ENCODE measurements at regions not wholly inside any gene's neighbourhood (a gene's known extent, or its start where the extent isn't known, plus 50 kb on each side); places are given as distances from the start of the nearest gene placed in this dataset.
"Not testable (repeated sequence)": the region's sequence is repeated elsewhere in the genome, so short reads cannot be mapped to it uniquely, and the experiment has no call there.

DNA sequence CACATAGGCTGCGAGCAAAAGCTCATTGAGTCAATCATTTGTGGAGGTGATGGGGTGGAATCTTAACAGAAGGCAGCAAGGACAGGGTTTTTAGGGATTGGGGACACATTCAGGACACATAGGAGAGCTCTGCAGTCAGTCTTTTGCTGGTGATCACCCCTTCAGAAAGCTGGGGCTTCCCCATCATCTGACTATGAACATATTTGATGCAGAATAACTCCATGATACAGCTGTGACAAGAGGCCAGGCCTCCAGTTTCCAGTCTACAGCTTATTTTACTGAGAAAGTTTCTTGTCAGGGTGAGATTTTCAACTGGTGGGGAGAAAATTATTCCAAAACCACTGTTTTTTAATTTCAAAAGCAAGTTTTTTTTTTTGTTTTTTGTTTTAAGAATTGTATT, 134.2 kb downstream of the TMEM30B start:
- no peaks in the 10 kb centered on the region for H3K9me3 ChIP-seq (ENCODE audit: control insufficient read depth, insufficient read depth, low read length)
- Mint-ChIP-seq H3K27ac (no peak overlapping the region), H3K4me1 (no peaks in the 10 kb centered on the region), H3K27me3 (ENCODE audit: low read depth in 2 of 2) (peaks cover 10 to 16% of the 10 kb centered on the region in 2 donors), H3K4me3 (no peak overlapping the region), H3K9me3 (peaks cover 3 to 6% of the 10 kb centered on the region in 2 donors), H3K36me3 (peaks cover 6% of the 10 kb centered on the region)
- no peaks in the 10 kb centered on the region for H3K4me1 ChIP-seq (ENCODE audit: control insufficient read depth, insufficient read depth, low read length)
- no peak for DNase-seq
- H3K27me3 ChIP-seq (ENCODE audit: control insufficient read depth, insufficient read depth, low read length) = no peaks in the 10 kb centered on the region
- no peak overlapping the region for H3K4me3 ChIP-seq (ENCODE audit: low read length)
- TF ChIP-seq CTCF (IDR thresholded peaks at IDR 0.05) = no peak
- no peak overlapping the region for H3K27ac ChIP-seq (ENCODE audit: low read length)
- no peak for ATAC-seq
- intact Hi-C loops (cut with micrococcal nuclease) = no loop called here
- WGBS (ENCODE audit: insufficient coverage) = 88% methylated on average over 1 of the region's 1 CpG
- H3K36me3 ChIP-seq (ENCODE audit: control insufficient read depth, insufficient read depth, low read length) = no peaks in the 10 kb centered on the region

GRCh38 chr14:61145903-61146481, 135.1 kb downstream of the TMEM30B start:
- Mint-ChIP-seq H3K27ac (no peak overlapping the region), H3K27me3 (ENCODE audit: low read depth in 2 of 2) (peaks cover 10% of the 10 kb centered on the region in 2 donors), H3K9me3 (peaks cover 3 to 6% of the 10 kb centered on the region in 2 donors), H3K36me3 (peaks cover 6% of the 10 kb centered on the region), H3K4me1 (no peaks in the 10 kb centered on the region), H3K4me3 (no peak overlapping the region)
- ATAC-seq = no peak
- H3K4me3 ChIP-seq (ENCODE audit: low read length) = no peak overlapping the region
- TF ChIP-seq CTCF (IDR thresholded peaks at IDR 0.05) = no peak
- 72% methylated on average over 6 of the region's 7 CpGs for WGBS (ENCODE audit: insufficient coverage)
- DNase-seq = no peak
- no peaks in the 10 kb centered on the region for H3K36me3 ChIP-seq (ENCODE audit: control insufficient read depth, insufficient read depth, low read length)
- H3K27me3 ChIP-seq (ENCODE audit: control insufficient read depth, insufficient read depth, low read length) = no peaks in the 10 kb centered on the region
- H3K4me1 ChIP-seq (ENCODE audit: control insufficient read depth, insufficient read depth, low read length) = no peaks in the 10 kb centered on the region
- intact Hi-C loops (cut with micrococcal nuclease) = no loop called here
- H3K9me3 ChIP-seq (ENCODE audit: control insufficient read depth, insufficient read depth, low read length) = no peaks in the 10 kb centered on the region
- no peak overlapping the region for H3K27ac ChIP-seq (ENCODE audit: low read length)

DNA sequence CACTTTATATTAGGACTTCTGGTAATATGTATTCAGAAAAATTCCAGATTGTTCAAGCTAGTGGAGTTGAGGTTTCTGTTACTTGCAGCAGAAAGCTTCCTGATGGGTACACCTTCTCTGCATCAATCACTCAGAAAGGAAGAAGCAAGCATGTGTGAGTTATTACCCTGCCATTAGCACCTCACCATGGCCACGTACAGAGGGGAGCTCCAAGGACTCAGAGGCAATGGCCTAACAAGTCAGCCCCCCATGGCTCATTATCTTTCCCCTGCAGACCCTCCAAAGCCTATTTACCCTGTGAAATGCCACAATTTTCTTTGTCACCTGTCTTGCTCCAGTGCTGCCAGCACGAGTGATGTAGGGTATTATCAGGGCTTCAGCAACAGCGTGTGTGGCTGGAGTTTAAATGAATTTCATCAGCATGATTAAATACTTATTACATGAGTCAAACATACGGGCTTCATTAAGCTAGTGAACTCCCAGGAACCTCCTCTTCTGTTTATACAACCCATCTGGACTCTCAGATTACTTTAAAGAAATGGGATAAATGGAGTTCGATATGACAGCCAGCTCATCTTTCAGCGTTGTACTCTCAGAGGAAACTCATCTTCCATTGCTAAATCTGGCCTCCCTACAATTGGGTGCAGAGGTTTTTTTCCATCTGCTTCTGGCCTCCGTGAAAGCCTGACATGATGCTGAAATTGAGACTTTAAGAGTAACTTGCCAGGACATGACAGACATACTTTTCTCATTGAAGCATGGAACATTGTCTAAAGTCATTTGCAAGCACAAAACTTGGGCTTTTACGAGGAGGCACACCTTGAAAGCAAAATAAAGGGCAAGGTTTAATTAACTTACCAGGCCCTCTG, 135.9 kb downstream of the TMEM30B start:
- H3K36me3 Mint-ChIP-seq = peaks cover 6% of the 10 kb centered on the region
- no peaks in the 10 kb centered on the region for H3K36me3 ChIP-seq (ENCODE audit: control insufficient read depth, insufficient read depth, low read length)
- H3K4me1 ChIP-seq (ENCODE audit: control insufficient read depth, insufficient read depth, low read length) = no peaks in the 10 kb centered on the region
- no peak for ATAC-seq
- WGBS (ENCODE audit: insufficient coverage) = 76% methylated on average over 5 of the region's 8 CpGs
- H3K27me3 ChIP-seq (ENCODE audit: control insufficient read depth, insufficient read depth, low read length) = no peaks in the 10 kb centered on the region
- H3K27ac Mint-ChIP-seq = no peak overlapping the region
- H3K9me3 Mint-ChIP-seq = peaks cover 3 to 6% of the 10 kb centered on the region in 2 donors
- no peak overlapping the region for H3K4me3 Mint-ChIP-seq
- intact Hi-C loops (cut with micrococcal nuclease) = no loop called here
- no peaks in the 10 kb centered on the region for H3K4me1 Mint-ChIP-seq
- no peak for DNase-seq
- H3K27ac ChIP-seq (ENCODE audit: low read length) = no peak overlapping the region
- H3K4me3 ChIP-seq (ENCODE audit: low read length) = no peak overlapping the region
- H3K27me3 Mint-ChIP-seq (ENCODE audit: low read depth in 2 of 2) = peaks cover 3 to 11% of the 10 kb centered on the region in 2 donors
- no peaks in the 10 kb centered on the region for H3K9me3 ChIP-seq (ENCODE audit: control insufficient read depth, insufficient read depth, low read length)
- no peak for TF ChIP-seq CTCF (IDR thresholded peaks at IDR 0.05)

DNA sequence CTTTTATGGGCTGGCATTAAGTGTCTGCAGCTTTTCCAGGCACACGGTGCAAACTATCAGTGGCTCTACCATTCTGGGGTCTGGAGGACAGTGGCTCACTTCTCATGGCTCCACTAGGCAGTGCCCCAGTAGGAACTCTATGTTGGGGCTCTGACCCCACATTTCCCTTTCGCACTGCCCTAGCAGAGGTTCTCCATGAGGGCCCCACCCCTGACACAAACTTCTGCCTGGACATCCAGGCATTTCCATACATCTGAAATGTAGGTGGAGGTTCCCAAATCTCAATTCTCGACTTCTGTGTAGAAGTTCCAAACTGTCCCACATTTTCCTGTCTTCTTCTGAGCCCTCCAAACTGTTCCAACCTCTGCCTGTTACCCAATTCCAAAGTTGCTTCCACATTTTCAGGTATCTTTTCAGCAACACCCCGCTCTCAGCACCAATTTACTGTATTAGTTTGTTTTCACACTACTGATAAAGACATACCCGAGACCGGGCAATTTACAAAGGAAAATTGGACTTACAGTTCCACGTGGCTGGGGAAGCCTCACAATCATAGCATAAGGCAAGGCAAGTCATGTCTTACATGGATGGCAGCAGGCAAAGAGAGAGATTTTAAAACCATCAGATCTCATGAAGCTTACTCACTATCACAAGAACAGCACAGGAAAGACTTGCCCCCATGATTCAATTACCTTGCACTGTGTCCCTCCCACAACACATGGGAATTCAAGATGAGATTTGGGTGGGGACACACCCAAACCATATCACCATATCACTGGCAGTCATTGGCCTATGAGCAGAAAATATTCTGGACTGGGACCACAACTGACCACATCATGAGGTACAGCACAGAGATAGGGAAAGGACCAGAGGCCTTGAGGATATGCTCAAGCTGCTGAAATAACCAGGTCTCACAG, 136.8 kb downstream of the TMEM30B start:
- H3K4me3 Mint-ChIP-seq; H3K4me3 ChIP-seq (ENCODE audit: low read length); H3K36me3 ChIP-seq (ENCODE audit: control insufficient read depth, insufficient read depth, low read length); H3K4me1 Mint-ChIP-seq; H3K4me1 ChIP-seq (ENCODE audit: control insufficient read depth, insufficient read depth, low read length); H3K27ac ChIP-seq (ENCODE audit: low read length); H3K27ac Mint-ChIP-seq; H3K9me3 ChIP-seq (ENCODE audit: control insufficient read depth, insufficient read depth, low read length); H3K27me3 ChIP-seq (ENCODE audit: control insufficient read depth, insufficient read depth, low read length); H3K27me3 Mint-ChIP-seq (ENCODE audit: low read depth in 2 of 2); H3K36me3 Mint-ChIP-seq; H3K9me3 Mint-ChIP-seq; intact Hi-C loops (cut with micrococcal nuclease); ATAC-seq; DNase-seq: not testable (repeated sequence)
- WGBS (ENCODE audit: insufficient coverage) = 92% methylated on average over 7 of the region's 7 CpGs
